HG03045 (cell line): ENCODE measurements at regions not wholly inside any gene's neighbourhood (a gene's known extent, or its start where the extent isn't known, plus 50 kb on each side); places are given as distances from the start of the nearest gene placed in this dataset.
"Not testable (repeated sequence)": the region's sequence is repeated elsewhere in the genome, so short reads cannot be mapped to it uniquely, and the experiment has no call there.

Experiments used
- ATAC-seq: cut with Tn5 transposase; IDR thresholded peaks from one replicate; pipeline ENCODE4 v1.9.1; 2021; ENCODE audit warnings: mild to moderate bottlenecking, moderate library complexity; ENCODE audit not compliant: unreplicated experiment

DNA sequence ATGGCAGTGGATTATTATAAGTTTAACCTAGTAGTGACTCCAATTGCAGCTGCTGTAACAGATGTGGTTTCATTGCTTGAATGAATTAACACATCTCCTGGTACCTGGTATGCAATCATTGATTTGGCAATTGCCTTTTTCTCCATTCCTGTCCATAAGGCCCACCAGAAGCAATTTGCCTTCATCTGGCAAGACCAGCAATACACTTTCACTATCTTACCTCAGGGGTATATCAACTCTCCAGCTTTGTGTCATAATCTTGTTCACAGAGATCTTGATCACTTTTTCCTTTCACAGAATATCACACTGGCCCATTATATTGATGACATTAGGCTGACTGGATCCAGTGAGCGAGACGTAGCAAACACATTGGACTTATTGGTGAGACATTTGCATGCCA lies 128.7 kb upstream of the ZC3H12C start:
- no peak for ATAC-seq

- ATAC-seq, result not testable (repeated sequence)
Measured at GRCh38 chr11:109965445-109965844, 127.7 kb upstream of the ZC3H12C start.

DNA sequence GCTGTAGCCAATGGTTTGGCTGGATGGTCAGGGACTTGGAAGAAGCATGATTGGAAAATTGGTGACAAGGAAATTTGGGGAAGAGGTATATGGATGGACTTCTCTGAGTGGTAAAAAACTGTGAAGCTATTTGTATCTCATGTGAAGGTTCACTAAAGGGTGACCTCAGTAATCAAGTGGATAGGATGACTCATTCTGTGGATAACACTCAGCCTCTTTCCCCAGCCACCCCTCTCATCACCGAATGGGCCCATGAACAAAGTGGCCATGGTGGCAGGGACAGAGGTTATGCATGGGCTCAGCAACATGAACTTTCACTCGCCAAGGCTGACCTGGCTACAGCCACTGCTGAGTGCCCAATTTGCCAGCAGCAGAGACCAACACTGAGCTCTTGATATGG lies 127.3 kb upstream of the ZC3H12C start:
- not testable (repeated sequence) for ATAC-seq

DNA sequence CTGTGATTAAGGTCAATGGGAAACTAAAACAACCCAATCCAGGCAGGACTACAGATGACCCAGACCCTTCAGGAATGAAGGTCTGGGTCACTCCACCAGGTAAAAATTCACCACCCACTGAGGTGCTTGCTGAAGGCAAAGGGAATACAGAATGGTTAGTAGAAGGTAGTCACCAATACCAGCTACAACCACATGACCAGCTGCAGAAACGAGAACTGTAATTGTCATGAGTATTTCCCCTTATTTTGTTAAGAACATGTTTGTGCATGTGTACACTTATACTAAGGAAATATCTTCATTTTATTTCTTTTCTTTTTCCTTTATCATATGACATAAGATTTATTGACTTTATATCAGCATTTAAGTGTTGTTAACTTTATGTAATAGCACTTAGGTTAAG lies 126.1 kb upstream of the ZC3H12C start:
- not testable (repeated sequence) for ATAC-seq

- ATAC-seq, result no peak
Measured at GRCh38 chr11:109968299-109968698, 124.9 kb upstream of the ZC3H12C start.

- no peak for ATAC-seq
Measured at GRCh38 chr11:109968781-109969180, 124.4 kb upstream of the ZC3H12C start.

DNA sequence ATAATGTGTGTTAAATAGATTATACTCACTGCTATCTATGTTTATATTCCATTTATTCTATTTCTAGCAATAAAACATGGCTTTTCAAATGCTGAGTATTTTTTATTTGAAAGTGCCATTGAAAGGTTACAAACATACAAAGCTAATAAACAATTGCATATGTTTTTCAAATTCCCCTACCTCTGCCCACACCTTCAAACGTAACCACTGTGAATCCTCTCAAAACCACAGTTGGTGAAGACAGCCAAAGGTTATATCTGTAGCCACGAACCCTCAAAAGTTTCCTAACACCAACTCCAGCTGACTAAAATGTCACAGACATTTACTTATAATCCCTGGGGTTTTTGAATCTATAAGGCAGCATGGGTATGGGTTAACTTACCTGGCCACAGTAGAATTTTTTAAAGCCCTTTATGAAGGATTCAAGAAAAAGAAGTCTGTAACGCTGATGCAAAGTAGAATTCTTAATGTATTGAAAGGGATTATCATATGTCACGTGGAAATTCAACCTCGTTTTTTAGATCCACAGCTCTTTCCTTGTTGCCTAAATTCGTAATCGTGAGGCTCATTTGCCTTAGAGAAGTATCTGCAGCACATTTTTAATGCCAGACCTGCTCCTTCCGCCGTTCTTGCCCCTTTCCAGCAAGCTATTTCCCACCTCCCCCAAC lies 122.5 kb upstream of the ZC3H12C start:
- peak; percentile 53 for ATAC-seq

DNA sequence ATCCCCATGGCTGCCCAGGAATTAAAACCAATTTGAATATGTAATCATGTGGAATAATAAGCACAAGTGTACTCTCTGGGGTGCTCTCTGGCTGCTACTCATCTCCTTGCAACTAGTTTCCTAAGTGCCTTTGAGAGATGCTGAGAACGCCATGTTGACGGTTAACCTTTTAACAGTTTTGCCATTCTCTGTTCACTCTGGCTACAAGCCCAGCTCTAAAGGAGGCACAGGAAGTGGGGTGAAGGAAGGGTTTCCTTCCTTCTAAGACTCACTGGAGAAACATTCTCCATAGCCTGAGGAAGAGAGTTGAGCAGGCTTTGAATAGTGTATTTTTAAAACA lies 122.0 kb upstream of the ZC3H12C start:
- no peak for ATAC-seq

- ATAC-seq, result peak; percentile 77
Measured at GRCh38 chr11:109972181-109972715, 120.9 kb upstream of the ZC3H12C start.

DNA sequence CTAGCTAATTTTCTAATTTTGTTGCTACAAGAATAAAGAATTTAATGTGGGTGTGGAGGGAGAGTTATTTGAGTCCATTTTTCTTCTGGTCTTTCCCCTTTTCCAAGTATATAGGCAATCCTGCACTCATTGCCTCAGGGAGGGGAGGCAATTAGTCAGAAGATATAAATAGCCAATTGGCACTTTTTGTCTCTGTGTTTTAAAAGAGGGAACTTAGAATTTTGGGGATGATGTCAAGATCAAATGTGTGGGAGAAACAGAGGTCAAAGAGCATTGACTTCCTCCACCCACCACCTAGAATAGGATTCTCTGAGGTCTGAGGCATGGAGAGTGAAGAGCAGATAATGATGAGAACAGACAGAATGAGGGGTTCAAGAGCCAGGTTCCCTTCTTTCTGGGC lies 120.3 kb upstream of the ZC3H12C start:
- no peak for ATAC-seq

GRCh38 chr11:109973486-109973885 lies 119.7 kb upstream of the ZC3H12C start:
- ATAC-seq, result no peak

DNA sequence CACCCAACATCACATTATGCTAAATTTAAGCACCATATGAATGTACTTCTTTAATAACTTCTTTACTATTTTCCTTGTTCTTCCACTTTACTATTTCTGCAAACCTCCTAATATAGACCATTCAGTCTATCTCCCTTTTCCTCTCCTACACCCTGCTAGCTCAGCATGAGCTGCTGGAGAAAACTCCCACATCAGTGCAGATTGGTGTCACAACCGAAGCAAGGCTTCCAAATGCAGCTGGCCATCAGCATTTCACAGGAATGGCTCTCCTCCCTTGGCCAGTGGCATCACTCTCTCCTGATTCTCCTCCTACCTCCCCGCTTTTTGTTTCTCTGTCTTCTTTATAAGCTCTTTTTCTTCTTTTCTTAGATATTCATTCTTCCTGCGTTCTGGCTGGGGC lies 118.7 kb upstream of the ZC3H12C start:
- ATAC-seq, result no peak

DNA sequence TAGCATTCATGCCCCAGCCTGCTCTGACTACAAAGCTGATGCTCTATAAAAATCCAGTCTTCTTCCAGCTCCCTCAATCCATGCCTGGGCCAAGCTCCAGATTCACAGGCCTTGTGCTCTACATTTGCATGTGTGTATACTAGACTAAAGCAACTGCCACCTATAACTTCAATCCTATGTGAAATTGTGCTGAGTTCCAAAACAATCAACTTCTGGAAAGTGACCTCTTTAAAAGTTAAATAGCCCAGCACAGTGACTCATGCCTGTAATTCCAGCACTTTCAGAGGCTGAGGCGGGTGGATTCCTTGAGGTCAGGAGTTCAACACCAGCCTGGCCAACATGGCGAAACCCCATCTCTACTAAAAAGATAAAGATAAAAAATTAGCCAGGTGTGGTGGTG lies 114.3 kb upstream of the ZC3H12C start:
- ATAC-seq, result no peak

DNA sequence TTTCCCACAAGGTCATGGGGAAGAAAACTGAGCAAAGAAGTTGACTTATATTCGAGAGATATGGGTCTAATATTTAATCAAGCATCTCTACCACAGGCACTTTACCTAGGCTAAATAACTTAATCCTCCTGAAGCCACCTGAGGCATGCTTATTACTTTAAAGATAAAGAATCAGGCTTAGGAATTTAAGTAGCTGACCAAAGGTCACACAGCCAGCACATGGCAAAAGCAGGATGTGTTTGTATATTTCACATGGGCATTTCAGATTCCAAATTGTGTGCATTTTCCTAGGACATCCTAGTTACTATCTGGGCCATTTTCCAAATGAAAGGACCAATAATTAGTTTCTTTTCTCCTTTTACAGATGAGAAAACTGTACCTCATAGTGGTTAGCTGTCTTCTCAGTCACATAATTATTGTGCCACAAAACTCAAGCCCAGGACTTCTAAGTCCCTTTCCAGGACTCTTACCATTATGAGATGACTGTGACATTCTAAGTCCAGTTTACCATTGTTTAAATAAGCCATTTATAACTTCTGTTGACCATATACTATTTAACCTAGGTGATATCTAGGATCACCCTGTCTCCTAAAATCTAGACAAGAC lies 112.1 kb upstream of the ZC3H12C start:
- ATAC-seq, result no peak

DNA sequence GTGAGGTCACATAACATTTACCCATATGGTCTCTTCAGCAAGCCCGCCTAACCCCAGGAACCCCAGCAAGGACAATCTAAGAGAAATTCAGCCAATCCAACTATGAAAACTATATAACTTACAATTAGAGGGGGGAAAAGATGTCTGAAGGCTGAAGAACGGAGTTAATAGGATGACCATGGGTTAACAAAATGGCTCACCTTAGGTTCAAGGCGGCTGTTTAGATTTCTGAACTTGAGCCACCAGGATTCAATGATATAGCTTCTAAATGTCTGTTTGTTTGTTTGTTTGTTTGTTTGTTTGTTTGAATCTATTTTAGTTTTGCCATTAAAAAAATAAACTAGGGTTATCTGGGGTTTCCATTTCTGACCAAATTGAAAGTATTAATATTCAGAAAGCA lies 109.8 kb upstream of the ZC3H12C start:
- no peak for ATAC-seq

DNA sequence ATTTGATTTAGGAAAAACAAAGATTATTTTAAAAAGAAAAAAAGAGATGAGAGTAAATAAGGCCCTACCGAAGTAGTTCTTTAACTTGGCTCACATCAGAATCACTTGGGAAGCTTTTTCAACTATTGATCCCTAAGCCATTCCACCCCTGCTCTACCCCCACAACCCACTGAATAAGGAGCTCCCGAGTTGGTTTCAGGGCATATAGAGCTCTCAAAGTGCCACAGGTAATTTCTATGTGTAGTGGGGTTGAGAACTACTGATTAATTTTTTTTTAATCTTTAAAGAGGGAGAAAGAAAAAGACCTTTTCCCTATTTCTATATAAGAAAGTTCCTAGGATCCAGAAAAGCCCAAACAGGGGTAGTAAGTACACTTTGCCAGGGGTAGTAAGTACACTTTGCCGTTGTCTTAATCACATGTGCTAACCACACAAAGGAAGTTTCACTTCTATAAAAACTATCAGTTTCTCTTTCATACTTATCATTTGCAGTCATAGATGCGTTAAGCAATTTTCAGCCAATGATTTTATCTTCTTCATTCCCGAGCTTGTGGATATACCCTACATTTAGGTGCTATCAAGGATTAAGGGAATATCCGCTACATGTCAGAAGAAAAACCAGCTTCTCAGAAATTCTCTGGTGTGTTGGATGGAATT lies 108.4 kb upstream of the ZC3H12C start:
- peak; percentile 95 for ATAC-seq

DNA sequence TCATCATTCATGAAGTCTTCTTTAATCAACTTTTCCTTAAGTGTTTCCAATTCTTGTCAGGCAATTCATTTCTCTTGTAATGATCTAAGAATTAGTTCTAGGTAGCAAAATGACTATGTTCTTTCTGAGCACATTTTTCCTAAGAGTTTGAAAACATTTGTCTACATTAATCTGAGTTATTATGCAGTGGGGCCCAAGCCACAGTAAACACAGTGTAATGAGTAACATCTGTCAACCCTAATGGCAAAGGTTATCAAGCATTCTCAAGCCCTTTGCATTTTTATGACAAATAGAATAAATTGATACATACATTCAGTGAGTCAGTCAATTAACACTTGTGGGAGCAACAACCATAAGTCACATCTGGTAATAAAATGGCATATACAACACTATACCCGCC lies 106.7 kb upstream of the ZC3H12C start:
- no peak for ATAC-seq

DNA sequence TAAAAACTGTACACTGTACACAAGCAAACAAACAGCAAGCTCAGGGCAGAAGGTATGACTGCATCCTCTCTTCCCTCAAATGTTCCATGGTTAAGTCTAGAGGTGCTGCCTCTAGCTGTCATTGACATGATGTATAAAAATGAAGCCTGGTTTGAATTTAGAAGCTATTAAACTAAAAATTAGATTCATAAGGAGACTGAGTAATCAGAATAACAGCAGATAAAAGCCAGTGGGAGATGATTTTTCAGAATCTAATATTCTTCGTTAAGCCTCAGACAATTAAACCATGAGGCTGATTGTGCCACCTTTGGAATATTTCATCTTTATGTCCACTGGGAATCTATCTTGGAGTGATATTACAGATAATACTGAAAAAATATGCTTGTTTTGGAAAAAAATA lies 101.4 kb upstream of the ZC3H12C start:
- ATAC-seq, result no peak

- ATAC-seq, result no peak
Measured at GRCh38 chr11:109993786-109994185, 99.4 kb upstream of the ZC3H12C start.

- no peak for ATAC-seq
Measured at GRCh38 chr11:109994907-109995306, 98.3 kb upstream of the ZC3H12C start.

DNA sequence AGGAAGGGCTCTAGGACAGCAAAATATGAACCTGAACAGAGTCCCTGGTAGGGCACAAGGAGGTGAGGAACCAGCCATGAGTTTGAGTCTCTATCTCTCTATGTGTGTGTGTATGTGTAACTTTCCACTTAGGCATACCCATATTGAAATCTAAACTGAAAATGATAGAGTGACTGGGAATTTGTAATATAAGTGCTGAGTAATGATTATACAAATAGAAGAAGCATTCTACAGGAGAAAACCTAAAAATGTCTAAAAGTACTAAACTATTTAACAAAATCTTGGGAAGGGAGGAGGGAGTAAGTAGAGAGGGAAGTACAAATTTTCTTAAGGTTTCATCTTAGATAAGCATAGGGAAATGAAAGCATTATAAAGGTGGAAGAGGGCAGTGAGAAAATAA lies 97.1 kb upstream of the ZC3H12C start:
- no peak for ATAC-seq

DNA sequence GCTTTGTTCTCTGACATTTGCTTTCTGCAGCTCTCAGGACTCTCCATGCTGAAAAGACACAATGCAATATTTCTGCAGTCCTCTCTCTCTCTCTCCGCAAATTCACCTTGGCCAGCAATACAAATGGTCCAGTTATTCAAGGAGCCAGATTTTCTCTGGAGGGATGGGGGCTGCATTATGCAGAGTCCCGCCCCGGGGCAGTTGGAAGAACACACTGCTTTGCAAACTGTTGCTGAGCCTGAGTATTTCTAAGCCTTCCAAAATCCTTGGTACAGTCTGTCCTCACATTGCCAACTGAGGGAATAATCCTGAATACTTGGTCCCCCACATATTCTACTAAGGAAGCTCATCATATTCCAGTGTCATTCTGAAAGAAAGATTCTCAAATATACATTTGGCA lies 94.3 kb upstream of the ZC3H12C start:
- ATAC-seq, result no peak
